Coronary artery (tissue), 2 donors: ENCODE measurements at regions not wholly inside any gene's neighbourhood (a gene's known extent, or its start where the extent isn't known, plus 50 kb on each side); places are given as distances from the start of the nearest gene placed in this dataset.
A peak's percentile ranks its signal among the peaks of the same experiment; 100 is the strongest.

ENCODE experiments used
- DNase-seq: peaks from one replicate; pipeline ENCODE4 v3.0.0-alpha.2; 2017; ENCODE audit warnings: low spot score
- H3K27ac ChIP-seq, 2 donors: fragments of 200-600 bp; sonication (generic); one replicate each; pipeline ENCODE4 v1.5.1; 2016 to 2019
- H3K4me3 ChIP-seq: fragments of 200-600 bp; sonication (generic); 2 replicates; pipeline ENCODE4 v1.5.1; 2016; ENCODE audit warnings: mild to moderate bottlenecking, moderate library complexity
- CTCF ChIP-seq: fragments of 200-600 bp; sonication (generic); IDR thresholded peaks from one replicate; pipeline ENCODE4 v1.5.1; 2019; ENCODE audit warnings: antibody characterized with exemption

GRCh38 chr3:64331605-64332004 is 106.3 kb upstream of the PRICKLE2 start:
- no peak overlapping the region for H3K4me3 ChIP-seq
- TF ChIP-seq CTCF, result no peak
- no peak for DNase-seq
- no peak overlapping the region for H3K27ac ChIP-seq

- no peak overlapping the region for H3K4me3 ChIP-seq
- no peak for DNase-seq
- no peak overlapping the region for H3K27ac ChIP-seq
- TF ChIP-seq CTCF, result no peak
Measured at GRCh38 chr3:64329037-64329436, 103.8 kb upstream of the PRICKLE2 start.

GRCh38 chr3:64327100-64327804 is 102.0 kb upstream of the PRICKLE2 start:
- peak overlapping the region; percentile 16 for H3K4me3 ChIP-seq
- H3K27ac ChIP-seq, result peak overlapping the region; percentile 58 to 79
- TF ChIP-seq CTCF, result no peak
- peak; percentile 87 for DNase-seq

DNA sequence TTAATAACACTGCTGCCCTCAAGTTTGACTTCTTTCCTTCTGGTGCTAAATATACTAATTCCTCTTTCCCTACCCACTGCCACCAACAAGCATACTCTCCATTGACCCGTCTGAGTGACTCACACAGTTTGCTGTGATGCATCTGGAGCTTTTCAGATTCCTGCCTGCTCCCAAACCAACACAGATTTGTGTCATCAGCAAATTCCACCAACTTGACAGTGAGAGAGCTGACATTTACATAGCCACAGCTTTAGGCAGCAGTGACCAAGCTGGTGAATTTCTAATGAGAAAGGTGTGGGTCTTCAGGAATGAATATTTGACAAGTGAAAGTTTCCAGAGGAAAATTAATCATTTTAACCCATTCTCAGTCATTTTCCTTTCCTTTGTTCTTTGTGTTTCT is 96.5 kb upstream of the PRICKLE2 start:
- DNase-seq, result no peak
- no peak overlapping the region for H3K27ac ChIP-seq
- H3K4me3 ChIP-seq, result no peak overlapping the region
- no peak for TF ChIP-seq CTCF

DNA sequence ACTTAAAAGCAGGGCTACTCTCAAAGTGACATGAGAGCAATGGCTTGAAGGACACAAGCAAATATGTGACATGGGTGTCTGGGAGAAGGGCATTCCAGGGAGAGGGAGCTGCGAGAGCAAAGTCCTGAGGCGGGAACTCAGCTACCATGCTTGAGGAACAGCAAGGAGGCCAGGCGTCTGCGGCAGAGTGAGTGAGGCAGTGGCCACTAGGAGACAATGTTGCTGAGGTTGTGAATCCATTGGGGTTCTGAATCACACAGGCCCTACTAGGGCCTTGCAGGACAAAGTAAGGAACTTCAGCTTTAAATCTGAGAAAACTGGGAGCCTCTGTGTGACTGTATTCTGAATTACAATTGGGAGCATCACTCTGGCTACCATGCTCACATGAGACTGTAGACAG is 94.1 kb upstream of the PRICKLE2 start:
- TF ChIP-seq CTCF, result no peak
- H3K27ac ChIP-seq, result no peak overlapping the region
- DNase-seq, result no peak
- no peak overlapping the region for H3K4me3 ChIP-seq

GRCh38 chr3:64318668-64319271 is 93.5 kb upstream of the PRICKLE2 start:
- TF ChIP-seq CTCF, result no peak
- DNase-seq, result no peak
- no peak overlapping the region for H3K27ac ChIP-seq
- H3K4me3 ChIP-seq, result no peak overlapping the region

GRCh38 chr3:64318001-64318400 is 92.7 kb upstream of the PRICKLE2 start:
- no peak for TF ChIP-seq CTCF
- DNase-seq, result no peak
- Histone ChIP-seq H3K4me3 (no peak overlapping the region), H3K27ac (no peak overlapping the region)
